NCI-H510A treated with DMSO at 0.1 percent for 48 hours (cell line): ENCODE measurements at regions not wholly inside any gene's neighbourhood (a gene's known extent, or its start where the extent isn't known, plus 50 kb on each side); places are given as distances from the start of the nearest gene placed in this dataset.
"Not testable (repeated sequence)": the region's sequence is repeated elsewhere in the genome, so short reads cannot be mapped to it uniquely, and the experiment has no call there.

Experiments used
- DNase-seq: peaks from one replicate; lab custom pipeline; 2025; lab: John Stamatoyannopoulos, UW

GRCh38 chrX:53883196-53883595, 161.1 kb downstream of the PHF8 start:
- no peak for DNase-seq

- DNase-seq, result no peak
Observed at GRCh38 chrX:53882331-53882730, 161.9 kb downstream of the PHF8 start.

- DNase-seq, result not testable (repeated sequence)
Observed at GRCh38 chrX:53880786-53881185, 163.5 kb downstream of the PHF8 start.

DNA sequence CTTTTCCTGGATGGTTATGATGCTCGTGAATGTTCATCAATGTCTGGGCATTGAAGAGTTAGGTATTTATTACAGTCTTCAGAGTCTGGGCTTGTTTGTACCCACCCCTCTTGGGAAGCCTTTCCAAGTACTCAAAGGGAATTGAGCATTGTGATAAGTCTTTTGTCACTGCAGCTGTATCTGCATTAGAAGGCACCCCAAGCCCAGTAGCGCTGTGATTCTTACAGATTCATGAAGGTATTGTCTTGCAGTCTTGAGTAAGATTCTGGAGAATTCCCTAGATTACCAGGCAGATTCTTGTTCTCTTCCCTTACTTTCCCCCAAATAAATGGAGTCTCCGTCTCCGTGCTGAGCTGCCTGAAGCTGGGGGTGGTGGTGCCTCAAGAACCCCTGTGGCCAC, 173.4 kb upstream of the HUWE1 start:
- no peak for DNase-seq

GRCh38 chrX:53831662-53832635, 145.4 kb upstream of the HUWE1 start:
- DNase-seq, result peak; percentile 13

DNA sequence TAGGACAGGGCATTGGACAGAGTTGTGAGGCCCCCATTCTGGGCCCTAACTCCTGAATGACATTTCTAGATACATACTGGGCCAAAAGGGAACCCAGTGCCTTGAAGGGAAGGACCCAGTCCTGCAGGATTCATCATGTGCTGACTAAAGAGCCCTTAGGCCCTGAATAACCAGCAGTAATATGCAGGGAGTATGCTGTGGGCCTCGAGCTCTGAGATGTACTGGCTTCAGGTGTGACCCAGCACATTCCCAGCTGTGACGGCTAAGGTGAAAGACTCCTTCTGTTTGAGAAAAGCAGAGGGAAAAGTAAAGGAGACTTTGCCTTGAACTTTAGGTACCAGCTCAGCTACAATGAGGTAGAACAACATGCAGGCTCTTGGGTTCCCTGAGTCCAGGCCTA, 138.2 kb upstream of the HUWE1 start:
- DNase-seq, result no peak

- DNase-seq, result not testable (repeated sequence)
Observed at GRCh38 chrX:53818115-53818514, 131.6 kb upstream of the HUWE1 start.

GRCh38 chrX:53817548-53817947, 131.0 kb upstream of the HUWE1 start:
- no peak for DNase-seq

- DNase-seq, result no peak
Observed at GRCh38 chrX:53813670-53814440, 127.3 kb upstream of the HUWE1 start.

GRCh38 chrX:53798281-53798680, 111.8 kb upstream of the HUWE1 start:
- no peak for DNase-seq

GRCh38 chrX:53795576-53795975, 109.1 kb upstream of the HUWE1 start:
- no peak for DNase-seq

GRCh38 chrX:53794181-53794580, 107.7 kb upstream of the HUWE1 start:
- no peak for DNase-seq

DNA sequence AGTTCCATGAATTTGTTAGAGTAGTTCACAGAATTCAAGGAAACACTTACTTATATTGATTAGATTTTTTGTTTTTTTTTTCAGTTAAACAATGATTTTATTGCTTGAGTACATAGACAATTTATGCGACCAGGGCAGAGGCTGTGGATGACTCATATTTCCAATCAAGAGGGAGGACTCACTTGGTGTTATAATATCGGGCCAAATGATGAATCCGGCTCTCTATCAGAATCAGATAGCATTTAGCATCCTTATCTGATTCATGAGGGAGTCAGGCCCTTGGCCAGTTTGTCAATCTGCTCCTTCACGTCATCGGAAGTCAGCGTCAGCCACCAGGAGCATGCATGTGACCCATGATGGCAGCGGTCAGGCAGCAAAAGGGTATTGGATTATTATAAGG, 82.3 kb upstream of the HUWE1 start:
- DNase-seq, result no peak

GRCh38 chrX:53768451-53768850, 81.9 kb upstream of the HUWE1 start:
- no peak for DNase-seq

GRCh38 chrX:53767544-53767943, 81.0 kb upstream of the HUWE1 start:
- no peak for DNase-seq

DNA sequence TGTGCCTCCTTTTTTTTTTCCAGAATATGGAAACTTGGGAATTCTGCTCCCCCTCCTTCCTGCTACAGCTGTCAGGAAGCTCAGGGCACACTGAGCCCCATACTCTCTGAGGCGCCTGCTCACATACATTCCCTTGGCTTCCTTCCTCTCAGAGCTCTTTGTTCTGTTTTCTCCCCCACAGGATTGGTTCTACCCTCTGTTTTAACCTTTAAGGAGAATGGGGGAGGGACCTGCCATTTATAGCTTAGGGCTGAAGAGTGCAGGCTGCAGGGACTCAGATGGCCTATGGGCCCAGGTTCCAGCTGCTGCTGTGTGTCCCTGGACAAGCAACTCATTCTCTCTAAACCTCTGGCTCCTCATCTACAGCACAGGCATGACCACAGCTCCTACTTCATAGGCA, 70.7 kb upstream of the HUWE1 start:
- DNase-seq, result not testable (repeated sequence)

- DNase-seq, result no peak
Observed at GRCh38 chrX:53746718-53747117, 60.2 kb upstream of the HUWE1 start.

DNA sequence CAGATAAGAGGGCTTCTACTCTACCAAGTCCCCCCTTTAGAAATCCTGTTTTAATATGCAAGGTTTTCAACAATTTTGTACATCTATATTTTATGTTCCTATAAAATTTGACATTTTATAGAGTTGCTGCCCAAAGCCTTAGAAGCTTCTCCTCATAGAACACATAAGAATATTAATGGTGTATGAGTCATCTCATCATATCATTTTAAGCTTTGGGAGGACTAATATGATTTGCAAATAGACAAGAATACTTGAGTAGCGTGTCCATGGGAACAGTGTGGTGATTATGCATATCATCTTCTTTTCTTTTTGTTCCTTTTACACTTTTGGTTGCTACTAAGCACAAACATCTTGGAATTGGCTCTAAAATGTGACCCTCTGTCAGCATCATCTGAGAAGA, 56.7 kb upstream of the HUWE1 start:
- DNase-seq, result no peak

GRCh38 chrX:53738370-53738906, 51.9 kb upstream of the HUWE1 start:
- DNase-seq, result no peak
